GM21576 (cell line): ENCODE measurements at regions not wholly inside any gene's neighbourhood (a gene's known extent, or its start where the extent isn't known, plus 50 kb on each side); places are given as distances from the start of the nearest gene placed in this dataset.

Source experiments
- ATAC-seq: cut with Tn5 transposase; IDR thresholded peaks from one replicate; pipeline ENCODE4 v1.9.1; 2021; ENCODE audit warnings: mild to moderate bottlenecking, moderate library complexity; ENCODE audit not compliant: unreplicated experiment

GRCh38 chr3:107904536-107905066 is 186.2 kb downstream of the CD47 start:
- no peak for ATAC-seq

GRCh38 chr3:107899990-107900651 is 190.7 kb downstream of the CD47 start:
- ATAC-seq: no peak

- no peak for ATAC-seq
Measured at GRCh38 chr3:107897471-107898061, 193.3 kb downstream of the CD47 start.

GRCh38 chr3:107894998-107895397 is 195.8 kb downstream of the CD47 start:
- ATAC-seq: no peak

GRCh38 chr3:107892955-107893624 is 197.7 kb downstream of the CD47 start:
- ATAC-seq: no peak

- ATAC-seq: no peak
Measured at GRCh38 chr3:107884719-107885460, 205.9 kb downstream of the CD47 start.

GRCh38 chr3:107884028-107884427 is 206.8 kb downstream of the CD47 start:
- no peak for ATAC-seq

- no peak for ATAC-seq
Measured at GRCh38 chr3:107882881-107883280, 207.9 kb downstream of the CD47 start.

GRCh38 chr3:107882261-107882660 is 208.6 kb downstream of the CD47 start:
- no peak for ATAC-seq

GRCh38 chr3:107881509-107881908 is 209.3 kb downstream of the CD47 start:
- no peak for ATAC-seq

GRCh38 chr3:107880702-107881101 is 210.1 kb downstream of the CD47 start:
- ATAC-seq: no peak

GRCh38 chr3:107877936-107878335 is 212.9 kb downstream of the CD47 start:
- ATAC-seq: no peak

GRCh38 chr3:107870943-107871638 is 219.7 kb downstream of the CD47 start:
- no peak for ATAC-seq

GRCh38 chr3:107870096-107870495 is 220.7 kb downstream of the CD47 start:
- no peak for ATAC-seq

GRCh38 chr3:107868449-107868848 is 222.4 kb downstream of the CD47 start:
- ATAC-seq: no peak

- peak; percentile 96 for ATAC-seq
Measured at GRCh38 chr3:107861904-107862303, 228.9 kb downstream of the CD47 start.

GRCh38 chr3:107861422-107861821 is 229.4 kb downstream of the CD47 start:
- no peak for ATAC-seq
